GM12878 (cell line): ENCODE measurements at regions not wholly inside any gene's neighbourhood (a gene's known extent, or its start where the extent isn't known, plus 50 kb on each side); places are given as distances from the start of the nearest gene placed in this dataset.

Source experiments
- ATAC-seq: fragments of 200-7000 bp; cut with Tn5 transposase; 3 replicates; pipeline ENCODE4 v1.9.1; 2020; ENCODE audit warnings: mild to moderate bottlenecking, moderate library complexity
- BruUV-seq: library from RNA; stranded (reverse); fragments of 400-500 nt; replicated peaks from 2 replicates; lab custom pipeline; 2021; lab: Mats Ljungman, UMichigan
- CTCF ChIA-PET: fragments of 300-600 bp; sonication (Branson Sonifier 250); formaldehyde crosslinking; extraction: SDS; loops from one replicate; lab custom pipeline; 2021; ENCODE audit warnings: inconsistent platforms; lab: Yijun Ruan, JAX
- POLR2A ChIA-PET: fragments of 350-600 bp; formaldehyde crosslinking; extraction: SDS; loops from one replicate; lab custom pipeline; 2021; ENCODE audit warnings: inconsistent platforms; lab: Charles Lee
- RAD21 ChIA-PET: fragments of 300-600 bp; sonication (Branson Sonifier 250); formaldehyde crosslinking; loops from one replicate; lab custom pipeline; 2023; ENCODE audit warnings: antibody characterized with exemption; ENCODE audit not compliant: unreplicated experiment; lab: Charles Lee
- SMC1A ChIA-PET: fragments of 300-600 bp; sonication (Branson Sonifier 250); formaldehyde crosslinking; loops from one replicate; lab custom pipeline; 2023; ENCODE audit not compliant: unreplicated experiment, uncharacterized antibody; lab: Charles Lee
- DNase-seq: peaks from one replicate; pipeline ENCODE4 v3.0.0-alpha.2; 2011; ENCODE audit warnings: low read depth, low spot score
- FAIRE-seq: peaks from 3 replicates; lab custom pipeline; 2011; peaks lifted over from hg19 to GRCh38; lab: Jason Lieb, UNC
- H2AFZ ChIP-seq: 2 replicates; pipeline ENCODE4 v1.6.0; 2011; ENCODE audit warnings: low read depth, low read length, control low read depth; ENCODE audit not compliant: control insufficient read depth
- H3K27ac ChIP-seq: 2 replicates; pipeline ENCODE4 v1.5.1; 2011; ENCODE audit warnings: control low read depth; ENCODE audit not compliant: control insufficient read depth, insufficient read depth
- H3K27me3 ChIP-seq, 2 experiments: replicated peaks in 1 of 2; 2 replicates each; pipeline versions ENCODE4 v1.6.0 to v1.6.1; 2011; ENCODE audit warnings: low read length in 1 of 2; ENCODE audit not compliant: control insufficient read depth in 2 of 2, insufficient read depth in 2 of 2
- H3K36me3 ChIP-seq, 2 experiments: 2 replicates each; pipeline ENCODE4 v1.5.1; 2011; ENCODE audit warnings: low read length in 1 of 2; ENCODE audit not compliant: control insufficient read depth in 2 of 2, insufficient read depth in 2 of 2
- H3K4me1 ChIP-seq: 2 replicates; pipeline ENCODE4 v1.6.1; 2011; ENCODE audit warnings: mild to moderate bottlenecking, low read length, moderate library complexity, mixed read lengths; ENCODE audit not compliant: control insufficient read depth, insufficient read depth
- H3K4me2 ChIP-seq: 2 replicates; pipeline ENCODE4 v1.6.0; 2011; ENCODE audit warnings: control low read depth; ENCODE audit not compliant: control insufficient read depth, insufficient read depth
- H3K4me3 ChIP-seq: fragments of 200-600 bp; sonication (generic); 2 replicates; pipeline ENCODE4 v1.5.1; 2016
- H3K79me2 ChIP-seq: 2 replicates; pipeline ENCODE4 v1.6.0; 2011; ENCODE audit warnings: low read length; ENCODE audit not compliant: control insufficient read depth, insufficient read depth
- H3K9ac ChIP-seq: 2 replicates; pipeline ENCODE4 v1.8.0; 2011; ENCODE audit warnings: low read length, control low read depth, mixed read lengths; ENCODE audit not compliant: control insufficient read depth, insufficient read depth
- H3K9me3 ChIP-seq: replicated peaks from 3 replicates; pipeline ENCODE4 v1.5.1; 2011; ENCODE audit warnings: mild to moderate bottlenecking, low read length; ENCODE audit not compliant: control insufficient read depth, insufficient read depth
- H4K20me1 ChIP-seq: 2 replicates; pipeline ENCODE4 v1.6.0; 2011; ENCODE audit not compliant: control insufficient read depth, insufficient read depth
- BCL11A ChIP-seq: IDR thresholded peaks from 2 replicates; pipeline ENCODE4 v1.6.1; 2011; ENCODE audit warnings: low read depth, low read length
- BCLAF1 ChIP-seq: fragments of 450-650 bp; IDR thresholded peaks from 2 replicates; pipeline ENCODE4 v1.6.1; 2017; ENCODE audit warnings: antibody characterized with exemption, mild to moderate bottlenecking, moderate library complexity
- DPF2 ChIP-seq: fragments of 450-650 bp; IDR thresholded peaks from 2 replicates; pipeline ENCODE4 v1.6.1; 2017; ENCODE audit warnings: mild to moderate bottlenecking
- E2F8 ChIP-seq: fragments of 450-650 bp; IDR thresholded peaks from 2 replicates; pipeline ENCODE4 v1.6.1; 2018; ENCODE audit warnings: mild to moderate bottlenecking, low read depth, moderate library complexity; ENCODE audit not compliant: partially characterized antibody
- EGR1 ChIP-seq, 2 experiments: IDR thresholded peaks; 1 replicate in 1 of 2; 2 replicates in 1 of 2; pipeline ENCODE4 v1.6.1; 2011 to 2012; ENCODE audit warnings: low read depth in 2 of 2, low read length in 2 of 2, borderline replicate concordance in 1 of 2, mild to moderate bottlenecking in 1 of 2, moderate library complexity in 1 of 2
- ESRRA ChIP-seq: IDR thresholded peaks from 2 replicates; pipeline ENCODE4 v1.6.1; 2012; ENCODE audit warnings: mild to moderate bottlenecking, low read length, improper control_type of control experiment
- FOXK2 ChIP-seq: fragments of 450-650 bp; IDR thresholded peaks from 2 replicates; pipeline ENCODE4 v1.6.1; 2017; ENCODE audit warnings: mild to moderate bottlenecking, moderate library complexity
- HDAC6 ChIP-seq: fragments of 200-600 bp; sonication (generic); IDR thresholded peaks from one replicate; pipeline ENCODE4 v1.8.0; 2017; ENCODE audit warnings: antibody characterized with exemption; ENCODE audit not compliant: unreplicated experiment
- IKZF1 ChIP-seq: fragments of 450-650 bp; conservative IDR thresholded peaks from 2 replicates; pipeline ENCODE4 v1.6.1; 2017; ENCODE audit warnings: antibody characterized with exemption, mild to moderate bottlenecking
- IRF4 ChIP-seq: IDR thresholded peaks from 2 replicates; pipeline ENCODE4 v1.6.1; 2011; ENCODE audit warnings: low read depth, low read length
- LARP7 ChIP-seq: fragments of 450-650 bp; IDR thresholded peaks from 2 replicates; pipeline ENCODE4 v1.6.1; 2017; ENCODE audit warnings: mild to moderate bottlenecking
- NR2C2 ChIP-seq: IDR thresholded peaks from 2 replicates; pipeline ENCODE4 v1.6.1; 2011; ENCODE audit warnings: borderline replicate concordance, low read depth; ENCODE audit not compliant: control insufficient read depth, insufficient read length
- SMAD1 ChIP-seq: fragments of 450-650 bp; IDR thresholded peaks from 2 replicates; pipeline ENCODE4 v1.6.1; 2018; ENCODE audit warnings: mild to moderate bottlenecking, low read depth; ENCODE audit not compliant: partially characterized antibody
- SMAD5 ChIP-seq: IDR thresholded peaks from 2 replicates; pipeline ENCODE4 v1.6.1; 2016; ENCODE audit warnings: antibody characterized with exemption, low read depth
- WGBS: methylation state at CpG from one replicate; pipeline ENCODE4 v1.1.6; 2016; ENCODE audit warnings: low lambda C conversion rate; ENCODE audit not compliant: insufficient replicate concordance, insufficient coverage; ENCODE audit errors: missing lambda C conversion rate; 5-methylcytosine and 5-hydroxymethylcytosine counted together
- in situ Hi-C: fragments of 300-500 bp; cut with MboI; formaldehyde crosslinking; loops from 9 replicates; pipeline ENCODE4 v1.14.3; 2018; ENCODE audit warnings: mixed read lengths
- intact Hi-C: fragments of 100-400 bp; cut with micrococcal nuclease; formaldehyde crosslinking; loops from one replicate; pipeline ENCODE4 v1.14.2; 2022; ENCODE audit not compliant: unreplicated experiment

GRCh38 chr2:198478361-198478760 is 674.0 kb downstream of the PLCL1 start:
- no peak overlapping the region for H3K9ac ChIP-seq
- H2AFZ ChIP-seq = no peak overlapping the region
- FAIRE-seq (no peak), DNase-seq (no peak), ATAC-seq (no peak)
- intact Hi-C loops (no loop called here), in situ Hi-C loops (no loop called here)
- ChIA-PET POLR2A (no interaction called here), CTCF (no interaction called here), RAD21 (interaction anchor here (0.8 kb wide), 1 partner anchor 34 kb away, joined by 6 read pairs; no protein-coding TSS in a partner anchor), SMC1A (no interaction called here)
- BruUV-seq = no TSS peak
- H4K20me1 ChIP-seq = no peaks in the 10 kb centered on the region
- H3K9me3 ChIP-seq = no peaks in the 10 kb centered on the region
- H3K4me2 ChIP-seq = no peak overlapping the region
- no peaks in the 10 kb centered on the region for H3K79me2 ChIP-seq
- 0% methylated on average over 1 of the region's 1 CpG for WGBS
- no peak for TF ChIP-seq LARP7
- no peaks in the 10 kb centered on the region for H3K27me3 ChIP-seq
- H3K36me3 ChIP-seq = no peaks in the 10 kb centered on the region
- H3K27ac ChIP-seq = no peak overlapping the region
- H3K4me1 ChIP-seq = no peaks in the 10 kb centered on the region
- H3K4me3 ChIP-seq = no peak overlapping the region

GRCh38 chr2:198476007-198476406 is 671.6 kb downstream of the PLCL1 start:
- no peaks in the 10 kb centered on the region for H3K36me3 ChIP-seq
- no peaks in the 10 kb centered on the region for H3K9me3 ChIP-seq
- H3K79me2 ChIP-seq = no peaks in the 10 kb centered on the region
- in situ Hi-C loops (no loop called here), intact Hi-C loops (no loop called here)
- DNase-seq (no peak), ATAC-seq (no peak), FAIRE-seq (no peak)
- no peaks in the 10 kb centered on the region for H4K20me1 ChIP-seq
- no peaks in the 10 kb centered on the region for H3K4me1 ChIP-seq
- H3K27ac ChIP-seq = no peak overlapping the region
- H2AFZ ChIP-seq = no peak overlapping the region
- no peak overlapping the region for H3K4me3 ChIP-seq
- POLR2A ChIA-PET = no interaction called here
- WGBS = 6% methylated on average over 1 of the region's 1 CpG
- no TSS peak for BruUV-seq
- SMC1A ChIA-PET = interaction anchor here (1.4 kb wide), 1 partner anchor 18 kb away, joined by 3 read pairs; no protein-coding TSS in a partner anchor
- H3K9ac ChIP-seq = no peak overlapping the region
- no peak overlapping the region for H3K4me2 ChIP-seq
- RAD21 ChIA-PET = no interaction called here
- CTCF ChIA-PET = interaction anchor here (1.2 kb wide), 1 partner anchor 10 kb away, joined by 5 read pairs; no protein-coding TSS in a partner anchor
- no peaks in the 10 kb centered on the region for H3K27me3 ChIP-seq
- TF ChIP-seq SMAD5 = no peak
- no peak for TF ChIP-seq ESRRA
- no peak for TF ChIP-seq DPF2
- TF ChIP-seq IRF4 = no peak
- no peak for TF ChIP-seq E2F8
- TF ChIP-seq IKZF1 = no peak
- TF ChIP-seq SMAD1 = no peak
- no peak for TF ChIP-seq NR2C2
- TF ChIP-seq HDAC6 = no peak
- no peak for TF ChIP-seq BCLAF1
- no peak for TF ChIP-seq BCL11A
- no peak for TF ChIP-seq FOXK2
- no peak for TF ChIP-seq EGR1 (IDR thresholded peaks at IDR 0.05; ENCODE audit: borderline replicate concordance in 1 of 2, low read depth in 2 of 2, low read length in 2 of 2)
